Endothelial cell of umbilical vein (primary cell): ENCODE measurements at regions not wholly inside any gene's neighbourhood (a gene's known extent, or its start where the extent isn't known, plus 50 kb on each side); places are given as distances from the start of the nearest gene placed in this dataset.

Source experiments
- BruUV-seq: library from RNA; stranded (reverse); fragments of 400-500 nt; replicated peaks from 2 replicates; lab custom pipeline; 2021; lab: Mats Ljungman, UMichigan
- CTCF ChIA-PET: fragments of 300-600, 350-600 bp; sonication (Branson Sonifier 250); formaldehyde crosslinking; loops from one replicate; lab custom pipeline; 2021; ENCODE audit warnings: antibody characterized with exemption, inconsistent platforms; lab: Charles Lee
- POLR2A ChIA-PET: fragments of 300-600, 350-600 bp; sonication (Branson Sonifier 250); formaldehyde crosslinking; loops from one replicate; lab custom pipeline; 2021; ENCODE audit warnings: antibody characterized with exemption, inconsistent platforms; lab: Charles Lee
- DNase-seq: peaks from one replicate; pipeline ENCODE4 v3.0.0-alpha.2; 2011; ENCODE audit warnings: low read depth, low spot score
- FAIRE-seq: peaks from 2 replicates; lab custom pipeline; 2011; peaks lifted over from hg19 to GRCh38; lab: Jason Lieb, UNC
- H2AFZ ChIP-seq: 2 replicates; pipeline ENCODE4 v1.6.0; 2012; ENCODE audit warnings: low read depth, low read length, control low read depth, inconsistent platforms
- H3K27ac ChIP-seq: 2 replicates; pipeline ENCODE4 v1.5.1; 2011; ENCODE audit warnings: low read depth, mild to moderate bottlenecking, control low read depth, low read length, moderate library complexity; ENCODE audit not compliant: insufficient read depth
- H3K27me3 ChIP-seq, 2 experiments: 2 replicates each; pipeline versions ENCODE4 v1.6.0 to v1.6.1; 2011; ENCODE audit warnings: low read length in 2 of 2, mixed read lengths in 1 of 2; ENCODE audit not compliant: control insufficient read depth in 2 of 2, insufficient read depth in 2 of 2
- H3K36me3 ChIP-seq, 2 experiments: 2 replicates in 1 of 2; 3 replicates in 1 of 2; pipeline ENCODE4 v1.5.1; 2011; ENCODE audit warnings: low read length in 2 of 2, mild to moderate bottlenecking in 1 of 2, moderate library complexity in 1 of 2; ENCODE audit not compliant: control insufficient read depth in 2 of 2, insufficient read depth in 2 of 2; ENCODE audit errors: extremely low read depth in 1 of 2
- H3K4me1 ChIP-seq: 3 replicates; pipeline ENCODE4 v1.5.1; 2011; ENCODE audit warnings: mild to moderate bottlenecking, low read length; ENCODE audit not compliant: control insufficient read depth, insufficient read depth; ENCODE audit errors: extremely low read depth
- H3K4me2 ChIP-seq: 2 replicates; pipeline ENCODE4 v1.6.1; 2011; ENCODE audit warnings: low read length, control low read depth, mixed read lengths; ENCODE audit not compliant: insufficient read depth
- H3K4me3 ChIP-seq, 3 experiments: fragments of 200-600 bp in 1 of 3; sonication (generic), shearing (Covaris generic) in 1 of 3; replicated peaks in 1 of 3; 2 replicates each; pipeline ENCODE4 v1.5.1; 2011 to 2016; ENCODE audit warnings: control low read depth in 3 of 3, low read length in 3 of 3, mild to moderate bottlenecking in 2 of 3, inconsistent platforms in 1 of 3, low read depth in 1 of 3, moderate library complexity in 1 of 3; ENCODE audit not compliant: insufficient read depth in 1 of 3
- H3K79me2 ChIP-seq: 2 replicates; pipeline ENCODE4 v1.6.0; 2012; ENCODE audit warnings: low read length, inconsistent platforms; ENCODE audit not compliant: control insufficient read depth, insufficient read depth
- H3K9ac ChIP-seq: replicated peaks from 2 replicates; pipeline ENCODE3; 2011; ENCODE audit warnings: low read length, control low read depth; ENCODE audit not compliant: insufficient read depth; ENCODE audit errors: extremely low read depth
- H3K9me1 ChIP-seq: replicated peaks from 3 replicates; pipeline ENCODE4 v1.6.0; 2011; ENCODE audit warnings: mild to moderate bottlenecking, low read length; ENCODE audit not compliant: control insufficient read depth, insufficient read depth; ENCODE audit errors: extremely low read depth
- H3K9me3 ChIP-seq: replicated peaks from 2 replicates; pipeline ENCODE4 v1.5.1; 2012; ENCODE audit warnings: low read length, inconsistent platforms; ENCODE audit not compliant: control insufficient read depth, insufficient read depth
- H4K20me1 ChIP-seq: replicated peaks from 2 replicates; pipeline ENCODE3; 2011; ENCODE audit warnings: mild to moderate bottlenecking, low read length; ENCODE audit not compliant: control insufficient read depth, insufficient read depth; ENCODE audit errors: extremely low read depth
- CTCF ChIP-seq, 2 donors: IDR thresholded peaks; 1 replicate in 1 of 2; 2 replicates in 1 of 2; pipeline ENCODE4 v1.5.1; 2011; ENCODE audit warnings: low read length in 2 of 2, mild to moderate bottlenecking in 2 of 2, moderate library complexity in 2 of 2, control low read depth in 1 of 2, inconsistent platforms in 1 of 2, low read depth in 1 of 2; ENCODE audit not compliant: insufficient read depth in 1 of 2; ENCODE audit errors: extremely low read depth in 1 of 2
- EZH2 ChIP-seq: IDR thresholded peaks from 2 replicates; pipeline ENCODE4 v1.6.1; 2012; ENCODE audit warnings: borderline replicate concordance, low read depth, mild to moderate bottlenecking, moderate library complexity, low read length, inconsistent platforms; ENCODE audit not compliant: severe bottlenecking
- FOS ChIP-seq: IDR thresholded peaks from 2 replicates; pipeline ENCODE4 v1.6.1; 2011; ENCODE audit warnings: mild to moderate bottlenecking, low read length, moderate library complexity, borderline replicate concordance; ENCODE audit not compliant: insufficient read depth
- GATA2 ChIP-seq: IDR thresholded peaks from 2 replicates; pipeline ENCODE4 v1.7.0; 2011; ENCODE audit warnings: low read depth, mild to moderate bottlenecking, moderate library complexity, mixed read lengths, low read length; ENCODE audit not compliant: insufficient read length, insufficient read depth
- JUN ChIP-seq: IDR thresholded peaks from 2 replicates; pipeline ENCODE4 v1.6.1; 2011; ENCODE audit warnings: borderline replicate concordance, low read depth; ENCODE audit not compliant: insufficient read length, insufficient read depth
- MAX ChIP-seq: IDR thresholded peaks from 2 replicates; pipeline ENCODE4 v1.6.1; 2011; ENCODE audit not compliant: insufficient read depth, insufficient read length
- MYC ChIP-seq: IDR thresholded peaks from one replicate; pipeline ENCODE4 v1.6.1; 2011; ENCODE audit warnings: mild to moderate bottlenecking, low read depth, low read length
- POLR2A ChIP-seq: IDR thresholded peaks from 2 replicates; pipeline ENCODE4 v1.6.1; 2012; ENCODE audit warnings: low read depth, mild to moderate bottlenecking, control low read depth, low read length
- POLR2AphosphoS5 ChIP-seq: IDR thresholded peaks from 2 replicates; pipeline ENCODE4 v1.6.1; 2012; ENCODE audit warnings: low read depth, mild to moderate bottlenecking, control low read depth, low read length, moderate library complexity; ENCODE audit not compliant: insufficient read depth
- dilution Hi-C: fragments of 300-500 bp; cut with MboI; formaldehyde crosslinking; loops from one replicate; pipeline ENCODE4 v1.15.0; 2019; ENCODE audit warnings: low sequenced_read_pairs; ENCODE audit not compliant: extremely low pct_ligation_motif_present
- intact Hi-C: fragments of 100-400 bp; cut with micrococcal nuclease; formaldehyde crosslinking; loops from one replicate; pipeline ENCODE4 v1.10.0; 2022

- ChIA-PET POLR2A (interaction anchor here (1.6 kb wide), 1 partner anchor 14 kb away, joined by 4 read pairs; no protein-coding TSS in a partner anchor), CTCF (interaction anchor here (1.2 kb wide), 1 partner anchor 84 kb away, joined by 5 read pairs; the partner anchor contains the start of gene BBS10)
- no peak for FAIRE-seq
These were observed 84.5 kb downstream of the BBS10 start for GRCh38 chr12:76263696-76264095.

More at GRCh38 chr12:76263696-76264095, 84.5 kb downstream of the BBS10 start:
- TF ChIP-seq POLR2AphosphoS5 (no peak), JUN (no peak), POLR2A (no peak), FOS (no peak), CTCF (IDR thresholded peaks at IDR 0.05; ENCODE audit: extremely low read depth in 1 of 2, insufficient read depth in 1 of 2, low read depth in 1 of 2, low read length in 2 of 2) (no peak), GATA2 (no peak), MYC (no peak), MAX (no peak), EZH2 (no peak)
- Histone ChIP-seq H3K9ac (no peak overlapping the region), H3K27me3 (no peaks in the 10 kb centered on the region), H3K9me1 (no peaks in the 10 kb centered on the region), H3K4me3 (no peak overlapping the region), H3K36me3 (peaks cover 0 to 4% of the 10 kb centered on the region in 2 experiments), H3K9me3 (peaks cover 3% of the 10 kb centered on the region), H2AFZ (no peak overlapping the region), H3K4me2 (peak overlapping the region; percentile 8), H3K27ac (no peak overlapping the region), H3K4me1 (peaks cover 53% of the 10 kb centered on the region), H4K20me1 (no peaks in the 10 kb centered on the region), H3K79me2 (peaks cover 85% of the 10 kb centered on the region)
- intact Hi-C loops (loop anchor here (5.0 kb wide), 1 partner anchor 294 kb away; the partner anchor contains the start of gene OSBPL8), dilution Hi-C loops (no loop called here)
- DNase-seq = no peak
- no TSS peak for BruUV-seq
